Activated T-helper 1 cell treated with anti-CD3 and anti-CD28 coated beads, Interleukin-12 subunit alpha, Interleukin-12 subunit beta, Interleukin-2, Interleukin-4 antibody, amounts not matched to agents 30 ng/mL and 10 ng/mL and 1 ng/mL, durations not matched to agents 14 hours and 24 hours and 36 hours (primary cell): ENCODE measurements at regions not wholly inside any gene's neighbourhood (a gene's known extent, or its start where the extent isn't known, plus 50 kb on each side); places are given as distances from the start of the nearest gene placed in this dataset.

Experiments
- DNase-seq: peaks from one replicate; pipeline ENCODE4 v3.0.0; 2021; ENCODE audit warnings: low spot score
- H3K27ac Mint-ChIP-seq: one replicate; pipeline ENCODE4 v1.8.0; 2021; ENCODE audit warnings: mild to moderate bottlenecking, mixed read lengths
- H3K27me3 Mint-ChIP-seq: one replicate; pipeline ENCODE4 v1.8.0; 2022; ENCODE audit warnings: mild to moderate bottlenecking, moderate library complexity, mixed read lengths; ENCODE audit not compliant: insufficient read depth
- H3K36me3 Mint-ChIP-seq: one replicate; pipeline ENCODE4 v1.8.0; 2021; ENCODE audit warnings: low read depth, mixed read lengths
- H3K4me1 Mint-ChIP-seq: one replicate; pipeline ENCODE4 v1.8.0; 2021; ENCODE audit warnings: low read depth, mixed read lengths
- H3K4me3 Mint-ChIP-seq: one replicate; pipeline ENCODE4 v1.8.0; 2021; ENCODE audit warnings: mild to moderate bottlenecking, moderate library complexity, mixed read lengths
- H3K9me3 Mint-ChIP-seq: one replicate; pipeline ENCODE4 v1.8.0; 2021; ENCODE audit warnings: mixed read lengths
- intact Hi-C: fragments of 100-400 bp; cut with micrococcal nuclease; formaldehyde crosslinking; loops from one replicate; pipeline ENCODE4 v1.15.1; 2024

- no peaks in the 10 kb centered on the region for H3K36me3 Mint-ChIP-seq
- DNase-seq, result no peak
- intact Hi-C loops, result no loop called here
- H3K4me3 Mint-ChIP-seq, result no peak overlapping the region
- peaks cover 5% of the 10 kb centered on the region for H3K27me3 Mint-ChIP-seq
- H3K4me1 Mint-ChIP-seq, result no peaks in the 10 kb centered on the region
- no peak overlapping the region for H3K27ac Mint-ChIP-seq
- no peaks in the 10 kb centered on the region for H3K9me3 Mint-ChIP-seq
Measured at GRCh38 chr22:44581096-44581435, 83.0 kb upstream of the RTL6 start.

- intact Hi-C loops, result no loop called here
- DNase-seq, result no peak
- Mint-ChIP-seq H3K4me1 (no peaks in the 10 kb centered on the region), H3K27ac (no peak overlapping the region), H3K9me3 (no peaks in the 10 kb centered on the region), H3K27me3 (peaks cover 3% of the 10 kb centered on the region), H3K36me3 (no peaks in the 10 kb centered on the region), H3K4me3 (no peak overlapping the region)
Measured at GRCh38 chr22:44580176-44581095, 82.4 kb upstream of the RTL6 start.

GRCh38 chr22:44578516-44579230, 80.6 kb upstream of the RTL6 start:
- H3K36me3 Mint-ChIP-seq, result no peaks in the 10 kb centered on the region
- intact Hi-C loops, result no loop called here

GRCh38 chr22:44578110-44578457, 80.1 kb upstream of the RTL6 start:
- no peaks in the 10 kb centered on the region for H3K36me3 Mint-ChIP-seq
- no peaks in the 10 kb centered on the region for H3K4me1 Mint-ChIP-seq
- no peak overlapping the region for H3K4me3 Mint-ChIP-seq
- DNase-seq, result no peak
- intact Hi-C loops, result no loop called here
- H3K9me3 Mint-ChIP-seq, result no peaks in the 10 kb centered on the region
- no peak overlapping the region for H3K27ac Mint-ChIP-seq
- peaks cover 3% of the 10 kb centered on the region for H3K27me3 Mint-ChIP-seq

More at GRCh38 chr22:44578516-44579230, 80.6 kb upstream of the RTL6 start:
- no peaks in the 10 kb centered on the region for H3K4me1 Mint-ChIP-seq
- H3K27me3 Mint-ChIP-seq, result peaks cover 3% of the 10 kb centered on the region
- DNase-seq, result no peak
- no peaks in the 10 kb centered on the region for H3K9me3 Mint-ChIP-seq
- H3K27ac Mint-ChIP-seq, result no peak overlapping the region
- H3K4me3 Mint-ChIP-seq, result no peak overlapping the region

DNA sequence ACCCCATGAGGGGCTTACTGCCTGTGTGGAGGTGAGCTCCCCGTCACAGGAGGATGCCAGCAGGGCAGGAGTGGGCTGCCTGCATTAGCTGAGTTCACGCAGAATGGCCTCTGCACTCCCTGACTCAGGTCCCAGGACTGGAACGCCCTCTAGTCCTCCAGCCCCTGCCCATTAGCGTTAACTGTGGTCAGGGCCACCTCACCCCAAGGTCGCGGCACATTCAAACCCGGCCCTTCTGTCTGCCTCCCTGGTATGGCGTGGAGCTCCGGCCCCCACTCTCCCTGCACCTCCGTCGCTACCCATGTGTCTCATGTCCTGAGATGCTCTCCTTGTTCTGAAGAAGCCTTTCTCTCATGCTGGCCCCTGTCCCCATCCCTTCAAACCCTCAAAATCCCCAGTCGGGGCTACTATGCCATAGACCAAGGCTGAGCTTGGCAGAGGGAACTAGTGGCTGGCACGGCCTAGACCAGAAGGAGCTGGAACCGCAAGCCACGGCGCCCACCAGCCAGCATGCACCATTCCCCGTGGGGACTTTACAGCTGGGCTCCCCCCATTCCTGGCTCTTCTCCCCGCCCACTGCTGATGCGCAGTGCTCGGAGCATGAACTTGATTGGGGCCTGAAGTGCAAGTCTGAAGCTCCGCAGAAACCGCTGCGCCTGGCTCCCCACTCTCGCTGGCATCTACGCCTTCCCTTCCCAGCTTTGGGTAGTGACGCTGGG, 79.5 kb upstream of the RTL6 start:
- Mint-ChIP-seq H3K9me3 (no peaks in the 10 kb centered on the region), H3K4me1 (no peaks in the 10 kb centered on the region), H3K27ac (no peak overlapping the region), H3K4me3 (no peak overlapping the region), H3K27me3 (peaks cover 3% of the 10 kb centered on the region), H3K36me3 (no peaks in the 10 kb centered on the region)
- no peak for DNase-seq
- intact Hi-C loops, result no loop called here

GRCh38 chr22:44576311-44577260, 78.6 kb upstream of the RTL6 start:
- intact Hi-C loops, result no loop called here
- Mint-ChIP-seq H3K9me3 (no peaks in the 10 kb centered on the region), H3K27me3 (peaks cover 3% of the 10 kb centered on the region), H3K27ac (no peak overlapping the region), H3K4me1 (no peaks in the 10 kb centered on the region), H3K36me3 (no peaks in the 10 kb centered on the region), H3K4me3 (no peak overlapping the region)
- DNase-seq, result no peak

- DNase-seq, result no peak
- H3K4me1 Mint-ChIP-seq, result no peaks in the 10 kb centered on the region
Measured at GRCh38 chr22:44575381-44576268, 77.6 kb upstream of the RTL6 start.

DNA sequence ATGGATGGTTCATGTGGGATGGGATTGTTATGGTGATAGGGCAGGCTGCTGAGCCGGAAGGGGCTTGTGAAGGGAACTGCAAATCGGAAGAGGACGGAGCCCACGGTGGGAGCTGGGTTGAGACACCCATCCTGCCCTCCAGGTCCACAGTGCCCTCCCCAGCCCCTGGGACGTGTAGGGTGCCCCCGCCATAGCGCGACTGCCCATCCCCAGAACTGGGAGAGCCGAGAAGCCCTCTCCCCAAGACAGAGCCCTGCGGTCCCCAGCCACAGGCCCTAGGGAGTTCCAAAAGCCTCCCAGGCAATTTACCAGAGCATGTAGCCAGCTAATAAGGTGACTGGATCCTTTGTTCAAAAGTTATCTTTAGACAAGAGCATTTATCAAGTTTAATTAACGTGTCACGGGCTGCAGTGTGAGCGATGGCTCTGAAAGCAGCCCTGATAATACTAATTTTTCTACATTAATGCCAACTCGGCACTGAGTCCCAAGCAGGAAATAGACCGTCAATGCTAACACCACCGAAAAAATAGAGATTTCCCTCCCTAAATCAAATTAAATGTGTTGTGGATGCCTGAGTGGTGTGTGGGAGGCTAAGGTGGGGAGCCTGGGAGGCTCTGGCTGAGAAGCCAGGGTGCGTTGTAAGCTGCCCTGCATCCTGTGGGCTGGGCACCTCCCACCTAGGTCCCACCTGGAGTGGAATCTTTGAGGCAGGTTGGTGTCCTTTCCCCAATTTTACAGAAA, 76.8 kb upstream of the RTL6 start:
- no peak for DNase-seq
- peaks cover 3% of the 10 kb centered on the region for H3K27me3 Mint-ChIP-seq
- H3K36me3 Mint-ChIP-seq, result no peaks in the 10 kb centered on the region
- H3K9me3 Mint-ChIP-seq, result no peaks in the 10 kb centered on the region
- intact Hi-C loops, result no loop called here
- H3K4me3 Mint-ChIP-seq, result no peak overlapping the region
- H3K27ac Mint-ChIP-seq, result no peak overlapping the region
- H3K4me1 Mint-ChIP-seq, result no peaks in the 10 kb centered on the region

More at GRCh38 chr22:44575381-44576268, 77.6 kb upstream of the RTL6 start:
- H3K4me3 Mint-ChIP-seq, result no peak overlapping the region
- intact Hi-C loops, result no loop called here
- no peaks in the 10 kb centered on the region for H3K36me3 Mint-ChIP-seq
- no peak overlapping the region for H3K27ac Mint-ChIP-seq
- H3K27me3 Mint-ChIP-seq, result peaks cover 3% of the 10 kb centered on the region
- no peaks in the 10 kb centered on the region for H3K9me3 Mint-ChIP-seq

GRCh38 chr22:44574057-44574639, 76.1 kb upstream of the RTL6 start:
- Mint-ChIP-seq H3K27me3 (peaks cover 5% of the 10 kb centered on the region), H3K36me3 (no peaks in the 10 kb centered on the region), H3K4me1 (no peaks in the 10 kb centered on the region), H3K9me3 (no peaks in the 10 kb centered on the region), H3K27ac (no peak overlapping the region), H3K4me3 (no peak overlapping the region)
- DNase-seq, result no peak
- intact Hi-C loops, result no loop called here

GRCh38 chr22:44573451-44573850, 75.4 kb upstream of the RTL6 start:
- Mint-ChIP-seq H3K4me1 (no peaks in the 10 kb centered on the region), H3K36me3 (no peaks in the 10 kb centered on the region), H3K4me3 (no peak overlapping the region), H3K27ac (no peak overlapping the region), H3K9me3 (no peaks in the 10 kb centered on the region), H3K27me3 (peaks cover 8% of the 10 kb centered on the region)
- intact Hi-C loops, result no loop called here
- DNase-seq, result no peak
